PC-3 (cell line): ENCODE measurements at regions not wholly inside any gene's neighbourhood (a gene's known extent, or its start where the extent isn't known, plus 50 kb on each side); places are given as distances from the start of the nearest gene placed in this dataset.

Source experiments
- ATAC-seq: fragments of 200-7000 bp; cut with Tn5 transposase; 2 replicates; pipeline ENCODE4 v1.9.1; 2020; ENCODE audit warnings: mild to moderate bottlenecking, moderate library complexity
- BruUV-seq: library from RNA; stranded (reverse); fragments of 400-500 nt; replicated peaks from 2 replicates; lab custom pipeline; 2021; lab: Mats Ljungman, UMichigan
- CTCF ChIA-PET: fragments of 300-600 bp; sonication (Branson Sonifier 250); formaldehyde crosslinking; loops from one replicate; lab custom pipeline; 2022; ENCODE audit warnings: antibody characterized with exemption; lab: Charles Lee
- POLR2A ChIA-PET: fragments of 300-600 bp; sonication (Branson Sonifier 250); formaldehyde crosslinking; loops from one replicate; lab custom pipeline; 2022; ENCODE audit warnings: antibody characterized with exemption; ENCODE audit not compliant: unreplicated experiment; lab: Charles Lee
- DNase-seq: peaks from one replicate; pipeline ENCODE4 v3.0.0-alpha.2; 2015
- H2AFZ ChIP-seq: fragments of 300-600 bp; sonication (generic); 2 replicates; pipeline ENCODE4 v1.6.0; 2016; ENCODE audit warnings: antibody characterized with exemption, low read length
- H3F3A ChIP-seq: fragments of 300-600 bp; sonication (generic); one replicate; pipeline ENCODE4 v1.6.0; 2017; ENCODE audit warnings: antibody characterized with exemption, low read length, control low read depth, mild to moderate bottlenecking; ENCODE audit not compliant: unreplicated experiment
- H3K27ac ChIP-seq: fragments of 300-600 bp; sonication (generic); 2 replicates; pipeline ENCODE4 v1.5.1; 2016; ENCODE audit warnings: mild to moderate bottlenecking, low read length
- H3K27me3 ChIP-seq: fragments of 300-600 bp; sonication (generic); 2 replicates; pipeline ENCODE4 v1.6.1; 2016; ENCODE audit warnings: low read length, mixed read lengths
- H3K36me3 ChIP-seq: fragments of 300-600 bp; sonication (generic); 2 replicates; pipeline ENCODE4 v1.6.1; 2016; ENCODE audit warnings: low read depth, mixed run types, low read length, mixed read lengths
- H3K4me1 ChIP-seq: fragments of 300-600 bp; sonication (generic); 2 replicates; pipeline ENCODE4 v1.5.1; 2016; ENCODE audit warnings: low read length; ENCODE audit not compliant: insufficient read depth
- H3K4me2 ChIP-seq: fragments of 300-600 bp; sonication (generic); 2 replicates; pipeline ENCODE4 v1.6.0; 2016; ENCODE audit warnings: low read length
- H3K4me3 ChIP-seq: fragments of 300-600 bp; sonication (generic); 2 replicates; pipeline ENCODE4 v1.5.1; 2016; ENCODE audit warnings: mild to moderate bottlenecking, low read length, mixed read lengths
- H3K79me2 ChIP-seq: fragments of 300-600 bp; sonication (generic); 2 replicates; pipeline ENCODE4 v1.6.1; 2017; ENCODE audit warnings: low read length, mixed read lengths
- H3K9ac ChIP-seq: fragments of 300-600 bp; sonication (generic); 2 replicates; pipeline ENCODE4 v1.6.0; 2016; ENCODE audit warnings: mild to moderate bottlenecking, low read length
- H3K9me2 ChIP-seq: fragments of 300-600 bp; sonication (generic); replicated peaks from 2 replicates; pipeline ENCODE4 v1.6.1; 2016; ENCODE audit warnings: mixed run types, low read length, mixed read lengths
- H3K9me3 ChIP-seq: fragments of 300-600 bp; sonication (generic); 2 replicates; pipeline ENCODE4 v1.6.1; 2016; ENCODE audit warnings: low read length, mixed read lengths
- H4K20me1 ChIP-seq: fragments of 300-600 bp; sonication (generic); 2 replicates; pipeline ENCODE4 v1.6.1; 2016; ENCODE audit warnings: low read length, mixed read lengths
- EZH2 ChIP-seq: fragments of 300-600 bp; sonication (generic); IDR thresholded peaks from one replicate; pipeline ENCODE4 v1.6.1; 2017; ENCODE audit warnings: antibody characterized with exemption, mild to moderate bottlenecking, low read length; ENCODE audit not compliant: unreplicated experiment
- EZH2phosphoT487 ChIP-seq: fragments of 300-600 bp; sonication (generic); IDR thresholded peaks from 2 replicates; pipeline ENCODE4 v1.6.1; 2018; ENCODE audit warnings: mild to moderate bottlenecking, antibody characterized with exemption, low read length, borderline replicate concordance
- intact Hi-C: fragments of 100-400 bp; cut with micrococcal nuclease; formaldehyde crosslinking; loops from 2 replicates; pipeline ENCODE4 v1.9.0; 2023
- TF ChIP-seq, protein P1 (sequence below): fragments of 300-600 bp; sonication (generic); conservative IDR thresholded peaks from 2 replicates; pipeline ENCODE4 v1.5.1; 2017; ENCODE audit warnings: antibody characterized with exemption, low read depth, mild to moderate bottlenecking, low read length

DNA sequence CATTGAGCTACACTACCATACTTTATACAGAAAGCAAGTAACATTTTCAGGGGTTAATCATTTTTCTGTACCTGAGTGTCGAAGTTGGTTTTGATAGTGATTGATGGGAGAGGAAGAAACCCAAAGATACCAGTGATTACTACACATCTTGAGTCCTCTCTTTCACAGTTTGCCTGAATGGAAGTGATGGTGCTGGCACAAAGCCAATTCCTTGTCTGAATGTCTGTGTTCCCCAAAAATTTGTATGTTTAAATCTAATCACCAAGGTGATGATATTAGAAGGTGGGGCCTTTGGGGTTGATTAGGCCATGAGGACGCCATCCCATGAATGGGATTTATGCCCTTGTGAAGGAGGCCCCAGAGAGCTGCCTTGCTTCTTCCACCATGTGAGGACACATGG is 696.9 kb upstream of the ANKRD30A start:
- TF ChIP-seq EZH2phosphoT487 (no peak), EZH2 (no peak)
- TF ChIP-seq, protein P1, sequence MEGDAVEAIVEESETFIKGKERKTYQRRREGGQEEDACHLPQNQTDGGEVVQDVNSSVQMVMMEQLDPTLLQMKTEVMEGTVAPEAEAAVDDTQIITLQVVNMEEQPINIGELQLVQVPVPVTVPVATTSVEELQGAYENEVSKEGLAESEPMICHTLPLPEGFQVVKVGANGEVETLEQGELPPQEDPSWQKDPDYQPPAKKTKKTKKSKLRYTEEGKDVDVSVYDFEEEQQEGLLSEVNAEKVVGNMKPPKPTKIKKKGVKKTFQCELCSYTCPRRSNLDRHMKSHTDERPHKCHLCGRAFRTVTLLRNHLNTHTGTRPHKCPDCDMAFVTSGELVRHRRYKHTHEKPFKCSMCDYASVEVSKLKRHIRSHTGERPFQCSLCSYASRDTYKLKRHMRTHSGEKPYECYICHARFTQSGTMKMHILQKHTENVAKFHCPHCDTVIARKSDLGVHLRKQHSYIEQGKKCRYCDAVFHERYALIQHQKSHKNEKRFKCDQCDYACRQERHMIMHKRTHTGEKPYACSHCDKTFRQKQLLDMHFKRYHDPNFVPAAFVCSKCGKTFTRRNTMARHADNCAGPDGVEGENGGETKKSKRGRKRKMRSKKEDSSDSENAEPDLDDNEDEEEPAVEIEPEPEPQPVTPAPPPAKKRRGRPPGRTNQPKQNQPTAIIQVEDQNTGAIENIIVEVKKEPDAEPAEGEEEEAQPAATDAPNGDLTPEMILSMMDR = no peak

DNA sequence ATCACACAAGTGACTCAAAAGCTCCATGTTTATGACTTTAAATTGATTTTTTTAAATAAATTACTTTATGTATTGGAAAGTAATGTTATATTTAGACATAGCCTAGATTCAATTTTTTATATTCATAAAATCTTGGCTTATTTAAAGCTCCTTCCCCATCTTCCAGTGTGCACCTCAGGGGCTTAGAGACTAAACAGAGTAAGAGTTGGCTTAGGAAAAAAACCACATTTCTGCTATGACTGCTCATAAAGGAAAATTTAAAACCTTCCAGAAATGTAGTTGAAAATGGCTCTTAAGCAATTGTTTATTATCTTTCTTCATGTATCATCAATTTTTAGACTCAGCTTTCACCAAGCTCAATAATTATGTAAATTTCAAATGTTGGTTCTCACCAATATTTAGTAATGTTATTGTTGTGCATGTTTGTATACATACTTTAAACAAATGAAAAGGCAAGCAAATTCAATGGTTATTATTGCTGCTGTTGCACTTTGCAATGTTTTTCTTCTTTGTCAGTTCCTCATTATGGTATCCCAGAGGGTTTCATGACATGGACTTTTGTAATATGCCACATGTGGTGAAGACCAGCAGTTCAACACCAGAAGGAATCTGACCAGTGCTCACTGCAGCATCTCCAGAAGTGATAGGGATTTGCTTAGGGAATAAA is 700.1 kb upstream of the ANKRD30A start:
- Histone ChIP-seq H3K9me3 (peaks cover 12% of the 10 kb centered on the region; the same call in 1 of the 2 replicates), H3K4me1 (peaks cover 6% of the 10 kb centered on the region; the same call in 1 of the 2 replicates), H3K36me3 (no peaks in the 10 kb centered on the region), H3K9me2 (no peaks in the 10 kb centered on the region), H3K4me3 (no peak overlapping the region), H3K27ac (no peak overlapping the region), H3K27me3 (no peaks in the 10 kb centered on the region), H4K20me1 (no peaks in the 10 kb centered on the region), H2AFZ (no peak overlapping the region), H3K79me2 (no peaks in the 10 kb centered on the region), H3K4me2 (no peak overlapping the region), H3F3A (no peaks in the 10 kb centered on the region), H3K9ac (no peak overlapping the region)
- DNase-seq (no peak), ATAC-seq (no peak)
- intact Hi-C loops = no loop called here
- ChIA-PET POLR2A (no interaction called here), CTCF (no interaction called here)
- TF ChIP-seq EZH2 = no peak
- no peak for TF ChIP-seq EZH2phosphoT487
- TF ChIP-seq, protein P1 = no peak
- no TSS peak for BruUV-seq

More for the DNA sequence above, 696.9 kb upstream of the ANKRD30A start:
- Histone ChIP-seq H3K9me3 (peaks cover 12% of the 10 kb centered on the region; the same call in 1 of the 2 replicates), H2AFZ (no peak overlapping the region), H3K9ac (no peak overlapping the region), H3K4me3 (no peak overlapping the region), H4K20me1 (no peaks in the 10 kb centered on the region), H3F3A (no peaks in the 10 kb centered on the region), H3K36me3 (no peaks in the 10 kb centered on the region), H3K9me2 (no peaks in the 10 kb centered on the region), H3K79me2 (no peaks in the 10 kb centered on the region), H3K27me3 (no peaks in the 10 kb centered on the region), H3K27ac (no peak overlapping the region), H3K4me2 (no peak overlapping the region), H3K4me1 (peaks cover 6% of the 10 kb centered on the region; the same call in 1 of the 2 replicates)
- intact Hi-C loops = no loop called here
- POLR2A ChIA-PET = no interaction called here
- BruUV-seq = no TSS peak
- DNase-seq (no peak), ATAC-seq (no peak)
- CTCF ChIA-PET = no interaction called here

DNA sequence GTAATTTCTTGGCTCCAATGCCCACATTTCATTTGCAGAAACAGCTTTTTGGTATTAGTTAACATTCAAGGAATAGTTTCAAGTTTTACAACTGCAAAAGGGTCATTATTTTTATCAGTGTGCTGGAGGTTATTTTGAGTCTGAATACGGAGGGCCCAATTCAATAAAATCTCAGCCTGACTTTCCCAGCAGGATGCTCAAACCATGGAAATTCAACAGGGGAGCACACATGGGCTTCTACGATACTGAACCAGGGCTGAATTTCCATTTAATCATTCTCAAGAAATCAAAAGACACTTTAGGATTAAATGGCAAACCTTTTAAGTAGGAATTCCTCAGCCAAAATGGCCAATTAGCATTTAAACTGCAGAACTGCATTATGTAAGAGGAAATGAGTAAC is 700.9 kb upstream of the ANKRD30A start:
- Histone ChIP-seq H3K79me2 (no peaks in the 10 kb centered on the region), H3K9me2 (no peaks in the 10 kb centered on the region), H3K9me3 (peaks cover 12% of the 10 kb centered on the region; the same call in 1 of the 2 replicates), H3K36me3 (no peaks in the 10 kb centered on the region), H4K20me1 (no peaks in the 10 kb centered on the region), H3K4me1 (peaks cover 6% of the 10 kb centered on the region; the same call in 1 of the 2 replicates), H3K9ac (no peak overlapping the region), H3K27me3 (no peaks in the 10 kb centered on the region), H3F3A (no peaks in the 10 kb centered on the region), H3K4me2 (no peak overlapping the region), H3K27ac (no peak overlapping the region), H2AFZ (peak overlapping the region; percentile 35; the same call in 1 of the 2 replicates), H3K4me3 (no peak overlapping the region)
- BruUV-seq = no TSS peak
- DNase-seq (no peak), ATAC-seq (no peak)
- CTCF ChIA-PET = interaction anchor here (0.6 kb wide), 1 partner anchor 110 kb away, joined by 3 read pairs; no protein-coding TSS in a partner anchor
- POLR2A ChIA-PET = interaction anchor here (0.6 kb wide), 1 partner anchor 13 kb away, joined by 3 read pairs; no protein-coding TSS in a partner anchor
- no peak for TF ChIP-seq EZH2phosphoT487
- intact Hi-C loops = no loop called here
